GM23248 (cell line): ENCODE measurements at regions not wholly inside any gene's neighbourhood (a gene's known extent, or its start where the extent isn't known, plus 50 kb on each side); places are given as distances from the start of the nearest gene placed in this dataset.

ENCODE experiments used
- EZH2 ChIP-seq: fragments of 200-600 bp; sonication (generic); IDR thresholded peaks from 2 replicates; pipeline ENCODE4 v1.6.1; 2018; ENCODE audit warnings: antibody characterized with exemption, mild to moderate bottlenecking; ENCODE audit not compliant: insufficient read depth, poor library complexity, severe bottlenecking
- EZH2phosphoT487 ChIP-seq: fragments of 200-600 bp; sonication (generic); IDR thresholded peaks from 2 replicates; pipeline ENCODE4 v1.6.1; 2018; ENCODE audit warnings: antibody characterized with exemption, moderate library complexity, mild to moderate bottlenecking, low read depth; ENCODE audit not compliant: insufficient read depth

DNA sequence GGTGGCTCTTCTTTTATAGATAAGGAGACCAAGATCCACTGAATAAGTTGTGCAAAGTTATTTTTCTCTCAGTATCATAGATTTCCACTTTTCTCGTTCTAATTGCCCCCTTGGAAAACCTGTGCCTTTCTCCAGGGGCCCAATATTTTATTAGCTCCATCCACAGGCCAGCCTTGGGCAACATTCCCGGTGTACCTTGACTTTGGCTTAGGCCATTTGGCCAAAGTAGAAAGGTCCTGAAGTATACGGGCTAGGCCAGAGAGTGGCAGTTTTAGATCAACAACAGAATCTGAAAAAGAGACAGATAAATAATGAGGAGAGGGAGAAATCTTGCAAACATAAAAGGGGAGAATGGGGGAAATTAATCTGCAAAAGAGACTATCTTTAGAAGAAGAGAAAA lies 91.7 kb upstream of the CHMP2B start:
- TF ChIP-seq EZH2 (no peak), EZH2phosphoT487 (no peak)
